ENCODE measurements at regions not wholly inside any gene's neighbourhood (a gene's known extent, or its start where the extent isn't known, plus 50 kb on each side); places are given as distances from the start of the nearest gene placed in this dataset.

DNA sequence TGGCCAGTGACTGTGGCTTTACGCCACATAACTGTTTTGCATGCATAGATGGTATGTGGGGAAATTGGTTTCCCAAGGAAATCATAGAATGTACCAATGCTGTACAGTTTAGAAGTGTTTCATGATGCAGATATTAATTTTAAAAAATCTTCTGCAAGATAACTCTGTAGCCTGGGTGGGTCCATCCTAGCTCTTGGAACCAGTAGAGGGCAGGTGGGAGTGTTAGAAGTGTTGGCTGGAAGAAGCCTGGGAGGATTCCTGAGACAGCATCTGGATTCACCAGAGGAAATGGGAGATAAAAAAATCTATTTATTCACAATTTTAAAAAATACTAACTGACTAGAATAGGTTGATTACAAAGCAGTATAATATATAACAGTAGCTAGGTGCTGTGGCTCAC is 139.9 kb upstream of the GRIA4 start (continued):
- TF ChIP-seq, protein P1, sequence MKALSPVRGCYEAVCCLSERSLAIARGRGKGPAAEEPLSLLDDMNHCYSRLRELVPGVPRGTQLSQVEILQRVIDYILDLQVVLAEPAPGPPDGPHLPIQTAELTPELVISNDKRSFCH (CRISPR knock-in tag; IDR thresholded peaks at IDR 0.05), result no peak
- TF ChIP-seq, protein P1 (tag; IDR thresholded peaks at IDR 0.05), result no peak
- TF ChIP-seq ZNF695 (CRISPR knock-in tag; IDR thresholded peaks at IDR 0.05), result no peak
- TF ChIP-seq ZBTB26 (CRISPR knock-in tag; IDR thresholded peaks at IDR 0.05), result no peak
- no peak for TF ChIP-seq RNF2 (IDR thresholded peaks at IDR 0.05)
- no peak for TF ChIP-seq FIP1L1 (IDR thresholded peaks at IDR 0.05; ENCODE audit: low read depth, low read length, poor library complexity, severe bottlenecking)

- intact Hi-C loops (cut with micrococcal nuclease) (no loop called here), in situ Hi-C loops (cut with MboI) (no loop called here)
- H2AFZ ChIP-seq (ENCODE audit: low read depth, low read length), result no peak overlapping the region
- no peak overlapping the region for H3K9ac ChIP-seq (ENCODE audit: insufficient read depth in 1 of 2, low read depth in 2 of 2, low read length in 2 of 2)
- no peak overlapping the region for H3K4me3 ChIP-seq
- CTCF ChIA-PET (ENCODE audit: low intra/inter-chr PET ratio), result no interaction called here
- no TSS peak for BruUV-seq (replicated peaks)
- H3K9me3 ChIP-seq (replicated peaks; ENCODE audit: control insufficient read depth, insufficient read depth, low read depth, low read length), result no peaks in the 10 kb centered on the region
- no peaks in the 10 kb centered on the region for H3K9me1 ChIP-seq (ENCODE audit: control insufficient read depth, insufficient read depth, low read length)
- DNase-seq (ENCODE audit: extremely low read depth in 1 of 4, low spot score in 3 of 4) (no peak), FAIRE-seq (no peak), ATAC-seq (no peak)
- H4K20me1 ChIP-seq (replicated peaks; ENCODE audit: control insufficient read depth, insufficient read depth, low read length), result no peaks in the 10 kb centered on the region
- no peaks in the 10 kb centered on the region for H3K4me1 ChIP-seq (replicated peaks in 1 of 2; ENCODE audit: control insufficient read depth in 2 of 2, insufficient read depth in 2 of 2, low read length in 2 of 2)
- no peaks in the 10 kb centered on the region for H3K27me3 ChIP-seq (ENCODE audit: control insufficient read depth in 2 of 2, insufficient read depth in 2 of 2, low read length in 2 of 2)
- no peak overlapping the region for H3K4me2 ChIP-seq (ENCODE audit: insufficient read depth, low read length)
- H3K27ac ChIP-seq (ENCODE audit: extremely low read depth, low read depth, low read length), result no peak overlapping the region
- WGBS (ENCODE audit: insufficient coverage, low coverage, missing lambda C conversion rate), result 43% methylated on average over 3 of the region's 3 CpGs
- no peaks in the 10 kb centered on the region for H3K79me2 ChIP-seq (ENCODE audit: control insufficient read depth, insufficient read depth, low read length)
- TF ChIP-seq ZNF24 (IDR thresholded peaks at IDR 0.05) (no peak), ZNF324 (CRISPR knock-in tag; IDR thresholded peaks at IDR 0.05) (no peak)
- TF ChIP-seq, protein P2, sequence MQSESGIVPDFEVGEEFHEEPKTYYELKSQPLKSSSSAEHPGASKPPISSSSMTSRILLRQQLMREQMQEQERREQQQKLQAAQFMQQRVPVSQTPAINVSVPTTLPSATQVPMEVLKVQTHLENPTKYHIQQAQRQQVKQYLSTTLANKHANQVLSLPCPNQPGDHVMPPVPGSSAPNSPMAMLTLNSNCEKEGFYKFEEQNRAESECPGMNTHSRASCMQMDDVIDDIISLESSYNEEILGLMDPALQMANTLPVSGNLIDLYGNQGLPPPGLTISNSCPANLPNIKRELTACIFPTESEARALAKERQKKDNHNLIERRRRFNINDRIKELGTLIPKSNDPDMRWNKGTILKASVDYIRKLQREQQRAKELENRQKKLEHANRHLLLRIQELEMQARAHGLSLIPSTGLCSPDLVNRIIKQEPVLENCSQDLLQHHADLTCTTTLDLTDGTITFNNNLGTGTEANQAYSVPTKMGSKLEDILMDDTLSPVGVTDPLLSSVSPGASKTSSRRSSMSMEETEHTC (IDR thresholded peaks at IDR 0.05), result no peak
- H3K36me3 ChIP-seq (ENCODE audit: control insufficient read depth, insufficient read depth, low read length), result no peaks in the 10 kb centered on the region
- POLR2A ChIA-PET, result interaction anchor here (0.5 kb wide), 1 partner anchor 11 kb away, joined by 3 read pairs; no protein-coding TSS in a partner anchor
Measured at GRCh38 chr11:105468154-105468553, 141.7 kb upstream of the GRIA4 start.
